T-helper 1 cell treated with Interleukin-12 subunit alpha and Interleukin-12 subunit beta and Interleukin-4 antibody, amounts not matched to agents 30 μg/mL and 1 μg/mL, for 36 hours (primary cell): ENCODE measurements at regions not wholly inside any gene's neighbourhood (a gene's known extent, or its start where the extent isn't known, plus 50 kb on each side); places are given as distances from the start of the nearest gene placed in this dataset.

Experiments
- H3K27ac Mint-ChIP-seq: one replicate; pipeline ENCODE4 v1.8.0; 2021; ENCODE audit warnings: mild to moderate bottlenecking, mixed read lengths
- H3K27me3 Mint-ChIP-seq: one replicate; pipeline ENCODE4 v1.8.0; 2021; ENCODE audit warnings: low read depth, mixed read lengths
- H3K36me3 Mint-ChIP-seq: one replicate; pipeline ENCODE4 v1.8.0; 2021; ENCODE audit warnings: low read depth, mixed read lengths
- H3K4me1 Mint-ChIP-seq: one replicate; pipeline ENCODE4 v1.8.0; 2021; ENCODE audit warnings: low read depth, mixed read lengths
- H3K4me3 Mint-ChIP-seq: one replicate; pipeline ENCODE4 v1.8.0; 2021; ENCODE audit warnings: mild to moderate bottlenecking, moderate library complexity, mixed read lengths
- H3K9me3 Mint-ChIP-seq: one replicate; pipeline ENCODE4 v1.8.0; 2021; ENCODE audit warnings: mixed read lengths

DNA sequence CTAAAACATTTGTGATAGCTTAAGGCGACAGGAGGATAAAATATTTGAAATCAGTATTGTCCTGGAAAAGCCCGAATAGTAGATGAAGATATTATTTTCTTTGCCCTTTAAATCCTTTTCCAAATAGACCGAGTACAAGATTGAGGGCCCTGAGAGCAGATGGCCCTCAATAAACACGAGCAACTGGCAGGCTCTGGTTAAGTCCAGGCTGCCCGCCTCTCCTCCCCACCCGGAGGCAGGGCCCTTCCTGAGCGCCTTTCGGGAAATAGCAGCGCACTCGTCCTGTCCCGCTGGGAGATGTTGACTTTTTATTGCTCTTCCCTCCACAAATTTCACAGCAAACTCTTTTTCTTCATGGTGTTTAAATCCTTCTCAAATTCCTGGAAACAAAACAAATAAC is 50.8 kb upstream of the MAX start:
- Mint-ChIP-seq H3K9me3 (no peaks in the 10 kb centered on the region), H3K4me1 (no peaks in the 10 kb centered on the region), H3K36me3 (no peaks in the 10 kb centered on the region), H3K4me3 (no peak overlapping the region), H3K27ac (no peak overlapping the region), H3K27me3 (peaks cover 20% of the 10 kb centered on the region)

DNA sequence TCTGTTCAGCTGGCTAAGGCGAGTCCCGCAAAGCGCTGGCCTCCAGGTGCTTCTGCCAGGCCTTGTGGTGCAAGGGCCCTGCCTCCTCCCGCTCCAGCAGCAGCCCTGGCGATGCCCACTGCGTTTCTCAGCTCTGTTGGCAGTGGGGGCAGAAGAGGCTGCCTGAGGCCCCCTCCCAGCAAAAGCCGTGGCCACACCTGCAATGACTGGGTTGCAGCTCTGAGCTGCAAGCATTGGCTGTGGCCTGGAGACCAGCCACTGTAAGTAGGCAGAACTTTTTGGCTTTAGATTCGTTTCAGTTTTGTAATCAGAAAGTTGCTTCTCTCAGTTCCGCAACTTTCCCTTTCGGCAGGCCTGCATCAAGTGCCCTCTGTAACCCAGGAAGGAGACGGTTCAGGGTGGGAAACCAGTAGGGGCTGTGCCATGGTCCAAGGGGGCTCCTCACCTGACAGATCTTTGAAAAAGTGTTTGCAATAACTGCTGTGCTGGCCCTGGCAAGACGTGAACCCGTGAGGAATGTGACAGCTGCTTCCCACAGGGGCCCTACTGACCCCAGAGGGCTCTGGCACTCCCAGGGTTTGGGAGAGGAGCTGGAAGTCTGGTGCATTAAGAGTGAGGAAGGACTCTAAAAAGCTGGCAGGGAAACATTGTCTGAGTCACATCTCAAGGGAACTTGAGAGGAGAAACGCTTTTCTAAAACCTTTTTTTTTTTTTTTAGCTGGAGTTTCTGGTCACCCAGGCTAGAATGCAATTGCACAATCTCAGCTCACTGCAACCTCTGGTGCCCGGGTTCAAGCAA is 54.5 kb upstream of the MAX start:
- Mint-ChIP-seq H3K27ac (no peak overlapping the region), H3K9me3 (no peaks in the 10 kb centered on the region), H3K36me3 (no peaks in the 10 kb centered on the region), H3K27me3 (peaks cover 4% of the 10 kb centered on the region), H3K4me1 (no peaks in the 10 kb centered on the region), H3K4me3 (no peak overlapping the region)

DNA sequence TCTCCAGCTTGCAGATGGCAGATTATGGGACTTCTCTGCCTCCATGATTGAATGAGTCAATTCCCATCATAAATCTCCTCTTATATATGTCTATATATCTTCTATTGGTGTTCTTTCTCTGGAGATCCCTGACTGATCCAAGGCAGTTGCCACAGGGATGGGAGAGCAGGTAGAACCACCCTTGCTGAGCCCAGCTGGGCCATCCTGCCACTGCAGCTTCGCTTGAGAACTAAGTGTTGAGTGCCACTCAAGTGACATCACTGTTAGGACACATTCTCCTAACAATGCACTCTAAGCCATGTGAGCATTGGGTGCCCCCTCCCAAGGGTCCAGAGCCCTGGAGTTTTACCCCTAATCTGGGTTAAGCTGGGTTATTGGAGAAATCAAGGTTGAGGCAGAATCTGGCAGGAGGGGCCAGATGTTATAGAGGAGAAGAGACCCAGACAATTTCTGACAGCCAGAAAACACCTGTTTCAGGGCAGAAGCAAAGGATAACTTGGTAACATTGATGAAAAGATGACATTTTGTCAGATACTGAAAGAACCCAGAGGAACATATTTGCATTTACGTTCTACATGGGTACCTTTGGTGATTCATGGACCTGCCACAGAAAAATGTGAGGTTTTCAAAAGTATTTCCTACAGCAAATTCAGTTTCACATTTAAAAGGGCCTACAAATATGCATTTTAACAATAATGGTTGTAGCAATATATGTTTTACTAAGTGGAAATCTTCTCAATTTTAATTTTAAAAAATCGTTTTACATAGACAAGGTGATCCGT is 57.2 kb upstream of the MAX start:
- peaks cover 4% of the 10 kb centered on the region for H3K27me3 Mint-ChIP-seq
- no peak overlapping the region for H3K4me3 Mint-ChIP-seq
- peaks cover 6% of the 10 kb centered on the region for H3K4me1 Mint-ChIP-seq
- no peak overlapping the region for H3K27ac Mint-ChIP-seq
- no peaks in the 10 kb centered on the region for H3K9me3 Mint-ChIP-seq
- no peaks in the 10 kb centered on the region for H3K36me3 Mint-ChIP-seq

DNA sequence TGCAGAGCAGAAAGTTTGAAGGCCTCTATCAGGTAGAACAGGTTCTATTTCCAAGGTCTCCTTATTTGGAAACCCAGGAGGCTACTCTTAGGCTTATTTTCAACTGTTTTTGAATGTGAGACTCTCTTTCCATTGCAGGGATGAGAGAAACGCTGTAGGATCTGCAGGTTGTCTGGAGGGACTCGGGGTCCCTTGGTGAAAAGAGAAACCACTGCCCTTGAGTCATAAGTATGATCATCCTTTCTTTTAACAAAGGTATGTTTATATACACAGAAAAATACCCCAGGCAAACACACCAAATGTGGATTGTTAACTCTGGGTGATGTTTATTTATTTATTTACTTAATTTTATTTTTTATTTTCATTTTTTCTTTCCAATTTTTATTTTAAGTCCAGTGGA is 57.8 kb upstream of the MAX start:
- peaks cover 8% of the 10 kb centered on the region for H3K4me1 Mint-ChIP-seq
- peaks cover 4% of the 10 kb centered on the region for H3K27me3 Mint-ChIP-seq
- H3K27ac Mint-ChIP-seq, result no peak overlapping the region
- H3K36me3 Mint-ChIP-seq, result no peaks in the 10 kb centered on the region
- no peak overlapping the region for H3K4me3 Mint-ChIP-seq
- H3K9me3 Mint-ChIP-seq, result no peaks in the 10 kb centered on the region

DNA sequence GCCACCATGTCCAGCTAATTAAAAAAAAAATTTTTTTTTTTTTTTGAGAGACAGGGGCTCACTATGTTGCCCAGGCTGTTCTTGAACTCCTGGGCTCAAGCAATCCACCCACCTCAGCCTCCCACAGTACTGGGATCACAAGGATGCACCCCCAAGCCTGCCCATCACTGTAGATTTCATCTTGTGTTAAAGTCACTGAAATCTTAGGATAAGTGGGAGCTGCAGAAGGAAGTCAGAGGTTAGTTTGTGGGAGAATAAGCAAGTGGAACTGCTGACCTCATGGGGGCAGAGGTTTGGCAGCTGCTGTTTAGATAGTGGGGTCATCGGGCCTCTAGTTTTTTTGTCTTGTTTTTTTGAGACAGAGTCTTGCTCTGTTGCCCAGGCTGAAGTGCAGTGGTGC is 59.7 kb upstream of the MAX start:
- no peaks in the 10 kb centered on the region for H3K27me3 Mint-ChIP-seq
- H3K27ac Mint-ChIP-seq, result no peak overlapping the region
- H3K4me3 Mint-ChIP-seq, result no peak overlapping the region
- H3K36me3 Mint-ChIP-seq, result peaks cover 2% of the 10 kb centered on the region
- H3K4me1 Mint-ChIP-seq, result peaks cover 13% of the 10 kb centered on the region
- no peaks in the 10 kb centered on the region for H3K9me3 Mint-ChIP-seq

DNA sequence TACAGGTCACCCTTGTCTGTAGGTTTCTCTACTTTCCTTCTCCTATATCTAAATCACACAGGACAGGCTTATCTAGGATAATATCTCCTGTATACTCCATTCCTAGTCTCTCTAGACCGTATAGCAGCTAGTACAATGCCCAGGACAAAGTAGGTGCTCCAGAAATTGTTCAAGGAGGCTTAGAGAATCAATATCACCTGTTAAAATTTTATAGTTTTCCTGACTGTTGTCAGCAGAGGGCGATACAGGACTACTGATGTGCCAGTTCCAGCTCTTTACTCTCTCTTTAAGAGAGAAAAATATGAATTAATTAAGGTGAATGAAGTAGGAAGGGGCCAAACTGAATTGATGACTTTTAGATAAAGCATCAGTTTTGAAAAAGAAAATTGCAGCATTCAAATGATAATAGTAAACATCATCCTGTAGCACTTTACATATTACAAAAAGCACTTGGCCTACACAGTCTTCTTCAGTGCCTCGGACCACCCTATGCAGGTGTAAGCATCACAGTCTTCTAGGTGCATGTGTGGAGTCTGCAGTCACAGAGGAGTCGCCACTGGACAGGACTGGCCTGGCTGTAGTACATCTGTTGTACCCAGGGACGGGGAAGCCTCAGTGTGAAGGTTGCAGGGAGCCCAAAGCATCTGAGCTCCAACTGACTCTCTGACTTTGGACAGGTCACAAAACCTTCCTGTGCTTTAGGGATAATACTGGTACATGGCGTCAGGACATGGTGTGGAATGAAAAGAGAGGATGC is 61.9 kb upstream of the MAX start:
- Mint-ChIP-seq H3K4me3 (no peak overlapping the region), H3K9me3 (no peaks in the 10 kb centered on the region), H3K27me3 (no peaks in the 10 kb centered on the region), H3K36me3 (peaks cover 4% of the 10 kb centered on the region), H3K4me1 (peaks cover 20% of the 10 kb centered on the region), H3K27ac (peak overlapping the region; percentile 9)

DNA sequence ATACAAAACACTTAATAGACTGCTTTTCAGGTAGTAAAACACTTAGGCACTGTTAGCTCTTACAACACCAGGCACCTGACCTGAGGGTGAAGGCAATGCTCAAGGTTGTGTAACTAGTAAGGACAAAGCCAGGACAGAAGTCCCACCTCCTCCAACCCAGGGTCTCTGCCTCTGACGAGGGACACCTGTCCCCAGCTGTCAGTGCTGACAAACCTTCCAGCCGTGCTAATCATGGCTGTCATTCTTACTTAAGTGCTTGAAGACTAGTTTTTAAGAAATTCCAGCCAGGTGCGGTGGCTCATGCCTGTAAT is 62.5 kb upstream of the MAX start:
- H3K27me3 Mint-ChIP-seq, result no peaks in the 10 kb centered on the region
- peaks cover 4% of the 10 kb centered on the region for H3K36me3 Mint-ChIP-seq
- H3K4me1 Mint-ChIP-seq, result peaks cover 25% of the 10 kb centered on the region
- H3K9me3 Mint-ChIP-seq, result no peaks in the 10 kb centered on the region
- no peak overlapping the region for H3K27ac Mint-ChIP-seq
- H3K4me3 Mint-ChIP-seq, result no peak overlapping the region

DNA sequence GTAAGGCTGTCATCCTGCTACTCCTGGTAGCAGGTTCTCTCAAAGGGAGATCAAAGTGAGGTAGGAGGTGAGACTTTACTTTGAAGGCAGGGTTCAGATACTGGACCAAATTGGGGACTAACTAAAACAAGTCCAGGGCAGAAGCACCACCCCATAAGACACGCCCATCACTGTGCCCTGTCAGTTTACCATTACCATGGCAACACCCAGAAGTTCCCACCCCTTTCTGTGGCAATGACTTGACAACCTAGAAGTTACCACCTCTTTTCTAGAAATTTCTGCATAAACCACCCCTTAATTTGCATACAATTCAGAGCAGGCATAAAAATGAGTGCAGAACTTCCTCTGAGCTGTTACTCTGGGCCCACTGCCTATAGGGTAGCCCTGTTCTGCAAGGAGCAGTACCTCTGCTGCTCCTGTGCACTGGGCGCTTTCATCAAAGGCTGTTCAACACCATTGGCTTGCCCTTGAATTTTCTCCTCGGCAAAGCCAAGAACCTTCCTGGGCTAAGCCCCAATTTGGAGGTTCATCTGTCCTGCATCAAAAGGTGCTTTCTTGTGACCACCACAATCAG is 64.8 kb upstream of the MAX start:
- H3K27ac Mint-ChIP-seq, result no peak overlapping the region
- H3K4me1 Mint-ChIP-seq, result peaks cover 36% of the 10 kb centered on the region
- H3K27me3 Mint-ChIP-seq, result no peaks in the 10 kb centered on the region
- no peak overlapping the region for H3K4me3 Mint-ChIP-seq
- H3K36me3 Mint-ChIP-seq, result peaks cover 4% of the 10 kb centered on the region
- no peaks in the 10 kb centered on the region for H3K9me3 Mint-ChIP-seq

DNA sequence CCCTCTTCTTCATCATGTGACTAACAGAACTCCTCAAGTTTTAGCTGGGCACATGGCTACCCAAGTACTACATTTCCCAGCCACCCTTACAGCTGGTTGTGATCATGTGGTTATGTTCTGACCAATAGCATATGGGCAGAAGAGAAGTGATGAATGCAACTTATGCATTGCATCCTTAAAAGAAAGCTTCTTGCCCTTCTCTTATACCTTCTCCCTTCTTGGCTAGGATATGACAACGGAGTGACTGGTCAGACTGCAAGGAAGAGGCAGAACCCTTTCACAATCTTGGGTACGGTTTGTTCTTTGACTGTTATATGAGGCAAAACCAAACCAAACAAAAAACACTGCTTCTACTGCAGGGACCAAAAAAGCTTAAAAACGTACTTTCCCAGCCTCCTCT is 66.5 kb upstream of the MAX start:
- peaks cover 36% of the 10 kb centered on the region for H3K4me1 Mint-ChIP-seq

DNA sequence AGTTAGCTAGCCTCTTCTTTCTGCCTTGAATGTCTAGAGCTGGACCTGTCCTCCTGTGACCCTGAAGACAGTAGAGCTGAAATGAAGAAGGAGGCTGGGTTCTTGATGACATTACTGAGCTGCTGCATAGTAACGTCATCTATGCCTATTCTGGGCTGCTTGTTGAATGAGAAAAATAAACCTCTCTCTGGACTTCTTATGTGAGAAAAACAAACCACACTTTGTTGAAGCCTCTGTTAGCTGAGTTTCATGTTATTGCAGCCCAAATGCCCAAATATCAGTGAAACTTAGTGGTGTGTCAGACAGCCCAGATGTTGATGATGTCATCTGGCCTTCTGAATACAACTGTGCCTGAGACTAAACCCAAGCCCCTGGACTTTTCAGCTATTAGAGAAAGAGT is 67.0 kb upstream of the MAX start:
- no peaks in the 10 kb centered on the region for H3K27me3 Mint-ChIP-seq
- H3K4me3 Mint-ChIP-seq, result peak overlapping the region; percentile 8
- H3K27ac Mint-ChIP-seq, result peak overlapping the region; percentile 61
- peaks cover 4% of the 10 kb centered on the region for H3K36me3 Mint-ChIP-seq
- peaks cover 32% of the 10 kb centered on the region for H3K4me1 Mint-ChIP-seq
- no peaks in the 10 kb centered on the region for H3K9me3 Mint-ChIP-seq

More for the DNA sequence above, 66.5 kb upstream of the MAX start:
- no peaks in the 10 kb centered on the region for H3K27me3 Mint-ChIP-seq
- peak overlapping the region; percentile 61 for H3K27ac Mint-ChIP-seq
- peaks cover 4% of the 10 kb centered on the region for H3K36me3 Mint-ChIP-seq
- no peaks in the 10 kb centered on the region for H3K9me3 Mint-ChIP-seq
- H3K4me3 Mint-ChIP-seq, result no peak overlapping the region

DNA sequence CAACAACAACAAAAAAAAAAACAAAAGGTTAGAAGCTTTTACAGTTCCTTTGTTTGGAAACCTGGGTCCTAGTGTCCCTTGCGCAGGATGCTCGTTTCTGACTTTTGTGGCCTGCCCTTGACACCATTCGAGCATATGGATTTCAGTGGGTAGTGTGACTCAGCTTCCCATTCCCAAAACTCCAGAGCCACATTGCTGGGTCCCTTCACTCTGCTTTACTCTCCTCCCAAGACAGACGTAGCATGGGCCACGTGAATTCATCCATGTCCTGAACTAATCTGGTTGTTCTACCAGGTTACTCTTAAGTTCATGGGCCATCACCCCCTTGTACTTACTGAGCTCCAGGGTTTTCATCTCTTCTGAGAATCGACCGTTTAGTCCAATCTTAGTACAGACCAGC is 68.0 kb upstream of the MAX start:
- H3K9me3 Mint-ChIP-seq, result no peaks in the 10 kb centered on the region
- peaks cover 29% of the 10 kb centered on the region for H3K4me1 Mint-ChIP-seq
- H3K4me3 Mint-ChIP-seq, result peak overlapping the region; percentile 69
- no peaks in the 10 kb centered on the region for H3K27me3 Mint-ChIP-seq
- peak overlapping the region; percentile 80 for H3K27ac Mint-ChIP-seq
- H3K36me3 Mint-ChIP-seq, result peaks cover 4% of the 10 kb centered on the region

DNA sequence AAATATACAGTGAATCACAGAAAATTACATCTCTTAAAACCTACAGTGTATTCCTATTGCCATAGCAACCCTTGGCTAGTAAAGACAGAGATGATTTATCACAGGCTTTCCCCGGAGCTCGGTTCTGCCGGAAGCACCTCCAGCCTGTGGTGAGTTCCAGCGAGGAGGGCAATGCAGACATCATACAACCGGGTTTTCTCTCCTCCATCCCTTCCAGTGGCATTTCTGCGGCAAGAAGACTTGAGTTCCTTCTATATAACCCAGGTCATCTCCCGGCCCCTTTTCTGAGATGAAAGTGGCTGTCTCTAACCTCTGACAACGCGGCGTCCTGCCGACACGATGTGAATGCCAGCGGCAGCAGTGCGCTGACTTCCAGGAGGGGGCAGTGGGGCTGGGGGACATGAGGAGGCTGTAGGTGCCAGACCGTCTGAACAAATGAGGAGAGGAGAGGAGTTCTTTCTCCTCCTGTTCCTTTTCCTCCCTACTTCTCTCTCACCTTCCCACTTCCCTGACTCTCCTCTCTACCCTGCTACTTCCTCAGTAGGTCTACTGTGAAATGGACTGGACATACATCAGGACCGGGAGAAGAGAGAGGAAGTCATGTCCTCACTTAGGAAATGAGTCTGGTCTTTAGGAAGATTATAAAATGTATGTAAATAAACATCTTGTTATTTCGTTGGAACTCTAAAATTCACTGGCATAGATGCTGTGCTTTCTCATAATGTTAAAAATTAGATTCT is 68.6 kb upstream of the MAX start:
- H3K4me3 Mint-ChIP-seq, result peak overlapping the region; percentile 69
- no peaks in the 10 kb centered on the region for H3K9me3 Mint-ChIP-seq
- peaks cover 29% of the 10 kb centered on the region for H3K4me1 Mint-ChIP-seq
- H3K36me3 Mint-ChIP-seq, result peaks cover 4% of the 10 kb centered on the region
- peak overlapping the region; percentile 80 for H3K27ac Mint-ChIP-seq
- H3K27me3 Mint-ChIP-seq, result no peaks in the 10 kb centered on the region

DNA sequence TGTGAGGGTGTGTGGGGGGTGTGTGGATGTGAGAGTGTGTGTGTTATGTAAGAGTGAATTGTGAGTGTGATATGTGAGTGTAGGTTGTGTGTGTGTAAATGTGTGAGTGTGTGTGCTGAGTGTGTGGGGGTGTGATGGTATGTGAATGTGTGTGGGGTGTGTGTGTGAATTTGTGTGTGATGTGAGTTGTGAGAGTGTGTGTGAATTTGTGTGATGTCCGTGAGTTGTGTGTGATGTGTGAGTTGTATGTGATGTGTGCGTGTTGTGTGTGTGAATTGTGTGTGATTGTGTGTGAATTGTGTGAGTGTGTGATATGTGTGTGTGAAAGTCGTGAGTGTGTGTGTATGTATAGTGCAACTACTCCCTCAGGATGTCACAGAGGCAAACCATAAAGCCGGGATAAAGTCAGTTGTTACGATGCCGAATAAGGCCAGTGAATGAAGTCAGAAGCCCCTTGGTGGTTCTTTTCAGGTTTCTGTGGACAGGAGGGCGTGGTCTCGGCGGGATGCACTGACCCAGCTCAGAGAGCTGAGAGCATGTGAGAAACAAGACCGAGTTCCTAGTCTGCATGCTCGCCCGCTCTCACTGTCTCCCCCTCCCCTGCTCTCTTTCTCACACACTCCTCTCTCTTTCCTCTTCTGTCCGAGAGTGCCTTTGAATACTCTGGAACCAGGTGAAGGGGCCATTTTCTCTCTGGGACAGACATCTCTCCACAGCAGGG is 71.8 kb upstream of the MAX start:
- Mint-ChIP-seq H3K27ac (no peak overlapping the region), H3K36me3 (no peaks in the 10 kb centered on the region), H3K4me3 (no peak overlapping the region), H3K9me3 (no peaks in the 10 kb centered on the region), H3K4me1 (peaks cover 24% of the 10 kb centered on the region), H3K27me3 (no peaks in the 10 kb centered on the region)
